Mesenchymal stem cell (in vitro differentiated cells and primary cell): ENCODE measurements at regions not wholly inside any gene's neighbourhood (a gene's known extent, or its start where the extent isn't known, plus 50 kb on each side); places are given as distances from the start of the nearest gene placed in this dataset. TPM values are rescaled to one million over a fixed set of nuclear protein-coding genes. Genes with fewer than 3 reads are reported as not detected.

Source experiments
- small RNA-seq: library from polyadenylated mRNA; stranded (forward); fragments of <200 nt; extraction: miRNeasy Mini kit (QIAGEN cat#:217004); gene quantifications from one replicate; pipeline ENCODE3, GENCODE V24; 2013; ENCODE audit warnings: low read depth

Small RNA genes lying in the stretch of these regions (small RNA-seq; reads per million reads assigned to genes)
- not detected for gene RF00019
